Stimulated activated naive CD8-positive, alpha-beta T cell treated with anti-CD3 and anti-CD28 coated beads, Interleukin-15, Interleukin-2, amounts not matched to agents 100 ng/mL and 50 ng/mL, for 24 hours (primary cell): ENCODE measurements at regions not wholly inside any gene's neighbourhood (a gene's known extent, or its start where the extent isn't known, plus 50 kb on each side); places are given as distances from the start of the nearest gene placed in this dataset.

Experiments
- H3K27ac Mint-ChIP-seq: one replicate; pipeline ENCODE4 v1.8.0; 2021; ENCODE audit warnings: mild to moderate bottlenecking, mixed read lengths
- H3K27me3 Mint-ChIP-seq: one replicate; pipeline ENCODE4 v1.8.0; 2021; ENCODE audit warnings: mixed read lengths
- H3K36me3 Mint-ChIP-seq: one replicate; pipeline ENCODE4 v1.8.0; 2021; ENCODE audit warnings: low read depth, mixed read lengths
- H3K4me1 Mint-ChIP-seq: one replicate; pipeline ENCODE4 v1.8.0; 2021; ENCODE audit warnings: low read depth, mixed read lengths
- H3K4me3 Mint-ChIP-seq: one replicate; pipeline ENCODE4 v1.8.0; 2021; ENCODE audit warnings: mild to moderate bottlenecking, mixed read lengths
- H3K9me3 Mint-ChIP-seq: one replicate; pipeline ENCODE4 v1.8.0; 2021; ENCODE audit warnings: mixed read lengths

DNA sequence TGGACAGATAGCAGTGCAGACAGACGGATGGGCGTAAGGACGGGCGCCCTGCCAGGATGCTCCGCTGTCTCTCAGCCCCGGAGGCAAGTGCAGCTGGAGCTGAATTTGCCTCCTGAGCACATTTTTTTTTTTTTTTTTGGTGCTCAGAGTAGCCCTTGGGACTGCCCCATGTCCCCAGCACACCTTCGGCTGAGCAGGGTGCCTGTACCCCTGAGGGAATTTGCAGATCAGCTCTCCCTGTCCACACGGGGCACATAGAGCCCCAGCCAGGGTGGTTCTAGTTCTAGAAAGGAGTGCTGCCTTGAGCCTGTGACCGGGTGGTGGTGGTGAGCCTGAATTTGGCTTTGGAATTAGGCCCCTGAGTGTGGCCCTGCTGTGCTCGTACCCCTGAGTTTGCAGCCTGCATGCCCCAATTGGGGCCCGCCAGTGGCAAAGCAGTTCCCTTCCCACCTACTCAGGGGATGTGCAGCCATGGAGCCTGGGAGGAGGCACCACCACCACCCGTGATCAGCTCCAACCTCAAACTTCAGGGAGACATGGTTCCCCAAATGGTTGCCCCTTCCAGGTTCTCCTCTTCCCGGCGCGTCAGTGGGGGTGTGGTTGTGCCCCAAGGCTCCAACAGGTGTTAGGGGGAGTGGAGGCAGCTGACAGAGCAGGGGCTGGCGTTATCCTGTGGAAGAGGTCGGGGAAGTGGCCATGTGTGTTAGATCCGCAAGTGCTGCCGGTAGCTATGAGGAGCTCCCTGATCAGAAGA, 1232.7 kb downstream of the BRD1 start:
- Mint-ChIP-seq H3K27me3 (no peaks in the 10 kb centered on the region), H3K4me3 (no peak overlapping the region), H3K27ac (no peak overlapping the region), H3K4me1 (no peaks in the 10 kb centered on the region), H3K36me3 (no peaks in the 10 kb centered on the region), H3K9me3 (no peaks in the 10 kb centered on the region)

DNA sequence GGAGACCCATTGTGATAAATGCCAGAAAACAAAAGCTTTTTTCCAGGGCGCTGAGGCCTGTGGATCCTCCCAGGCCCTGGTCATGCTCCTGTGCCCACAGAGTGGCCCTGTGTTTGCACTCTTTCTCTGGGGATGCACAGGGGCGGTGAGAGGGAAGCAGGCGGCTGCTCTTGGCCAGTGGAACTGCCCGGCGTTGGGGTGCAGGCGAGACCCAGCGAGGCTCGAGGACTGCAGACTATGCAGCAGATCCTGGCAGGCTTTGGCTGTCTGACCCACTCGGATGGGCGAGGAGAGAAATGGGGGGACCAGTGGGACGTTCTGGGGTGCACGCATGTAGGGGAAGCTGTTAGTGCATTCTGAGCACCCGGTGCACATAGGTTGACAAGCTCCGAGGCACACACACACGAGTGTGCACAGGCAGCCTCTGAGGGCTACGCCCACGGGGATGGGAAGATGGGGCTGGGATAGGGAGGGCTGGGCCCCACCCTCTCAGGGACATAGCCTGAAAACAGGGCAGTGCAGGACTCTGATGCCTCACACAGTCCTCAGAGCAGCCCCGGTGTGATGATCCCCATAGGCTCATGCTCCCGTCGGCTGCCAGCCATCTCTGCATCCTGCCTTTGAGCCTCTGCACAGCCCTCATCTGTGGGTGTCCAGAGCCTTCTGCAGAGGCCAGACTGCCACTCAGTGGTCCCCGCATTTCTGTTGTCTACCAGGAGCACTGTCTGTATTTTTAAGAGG, 1233.5 kb downstream of the BRD1 start:
- Mint-ChIP-seq H3K36me3 (no peaks in the 10 kb centered on the region), H3K27me3 (no peaks in the 10 kb centered on the region), H3K9me3 (no peaks in the 10 kb centered on the region), H3K27ac (no peak overlapping the region), H3K4me3 (no peak overlapping the region), H3K4me1 (no peaks in the 10 kb centered on the region)

DNA sequence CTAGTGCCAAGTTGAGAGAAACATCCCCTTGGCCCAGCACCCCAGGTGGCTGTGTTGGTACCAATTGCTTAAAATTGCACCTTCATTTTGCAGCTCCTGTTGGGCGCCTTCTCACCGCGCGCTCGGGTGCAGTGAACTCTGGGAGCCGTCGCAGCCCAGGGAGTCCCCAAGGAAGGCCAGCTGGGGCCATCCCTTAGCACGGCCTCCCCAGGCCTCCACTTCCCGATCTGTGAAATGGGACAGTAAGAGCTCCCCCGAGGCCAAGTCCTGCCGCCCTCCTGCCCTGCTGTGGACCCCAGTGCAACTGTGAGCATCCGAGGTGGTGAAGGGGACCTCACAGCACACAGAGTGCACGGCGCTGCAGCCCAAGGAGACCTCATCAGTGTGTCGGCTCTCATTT, 1234.1 kb downstream of the BRD1 start:
- Mint-ChIP-seq H3K4me1 (no peaks in the 10 kb centered on the region), H3K27ac (no peak overlapping the region), H3K27me3 (no peaks in the 10 kb centered on the region), H3K9me3 (no peaks in the 10 kb centered on the region), H3K36me3 (no peaks in the 10 kb centered on the region), H3K4me3 (no peak overlapping the region)

DNA sequence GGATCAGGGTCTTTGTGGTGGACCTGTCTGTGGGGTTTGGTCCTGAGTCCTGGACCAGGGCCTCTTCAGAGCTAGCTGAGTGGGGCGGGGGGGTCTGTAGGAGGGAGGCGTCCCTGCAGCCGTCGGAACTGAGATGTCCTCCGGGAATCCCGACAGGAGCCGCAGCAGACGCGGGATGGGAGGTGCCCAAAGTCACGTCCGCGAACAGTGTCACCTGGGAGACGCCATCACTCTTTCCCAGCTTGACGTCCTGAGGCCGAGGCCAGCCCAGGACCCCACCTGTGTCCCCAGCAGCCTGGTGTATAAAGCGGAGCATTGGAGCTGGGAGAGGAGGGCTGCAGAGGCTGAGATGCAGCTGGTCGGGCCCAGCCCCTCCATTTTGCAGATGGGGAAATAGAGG, 1234.7 kb downstream of the BRD1 start:
- Mint-ChIP-seq H3K27me3 (no peaks in the 10 kb centered on the region), H3K27ac (no peak overlapping the region), H3K4me3 (no peak overlapping the region), H3K36me3 (no peaks in the 10 kb centered on the region), H3K9me3 (no peaks in the 10 kb centered on the region), H3K4me1 (no peaks in the 10 kb centered on the region)

DNA sequence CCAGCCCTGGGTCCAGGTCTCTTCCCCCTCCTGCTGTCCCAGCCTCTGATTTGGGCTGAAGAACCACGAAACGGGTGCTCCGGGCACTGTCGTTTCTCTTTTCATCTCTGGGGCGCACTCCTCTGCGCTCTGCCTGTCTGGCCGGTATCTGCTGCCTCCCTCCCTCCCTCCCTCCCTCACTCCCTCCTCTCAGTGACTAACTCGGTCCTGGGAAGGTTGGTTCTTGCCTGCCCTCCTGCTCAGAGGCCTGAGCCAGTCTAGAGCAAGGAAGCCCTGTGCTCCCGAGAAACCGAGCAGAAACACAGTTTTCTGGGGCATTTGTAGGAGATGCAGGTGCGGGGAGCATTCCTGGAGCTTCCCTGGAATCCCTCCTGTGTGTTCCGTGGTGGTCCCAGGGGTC, 1235.2 kb downstream of the BRD1 start:
- no peaks in the 10 kb centered on the region for H3K4me1 Mint-ChIP-seq
- H3K9me3 Mint-ChIP-seq = no peaks in the 10 kb centered on the region
- H3K4me3 Mint-ChIP-seq = no peak overlapping the region
- no peak overlapping the region for H3K27ac Mint-ChIP-seq
- no peaks in the 10 kb centered on the region for H3K36me3 Mint-ChIP-seq
- H3K27me3 Mint-ChIP-seq = no peaks in the 10 kb centered on the region

DNA sequence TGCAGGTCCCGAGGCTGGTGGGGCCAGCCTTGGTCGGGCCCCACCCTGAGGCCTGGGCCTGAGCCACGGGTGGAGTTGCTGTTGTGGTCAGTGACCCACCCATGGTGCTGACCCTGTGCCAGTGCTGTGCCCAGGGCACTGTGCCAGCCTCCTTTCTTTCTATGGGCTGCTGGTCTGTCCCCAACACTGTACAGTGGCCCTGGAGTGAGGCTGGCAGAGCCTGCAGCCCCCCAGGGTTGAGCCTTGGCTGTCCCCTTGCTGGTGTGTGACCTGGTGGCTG, 1235.7 kb downstream of the BRD1 start:
- no peak overlapping the region for H3K27ac Mint-ChIP-seq
- H3K4me1 Mint-ChIP-seq = no peaks in the 10 kb centered on the region
- no peaks in the 10 kb centered on the region for H3K27me3 Mint-ChIP-seq
- no peaks in the 10 kb centered on the region for H3K36me3 Mint-ChIP-seq
- H3K4me3 Mint-ChIP-seq = no peak overlapping the region
- H3K9me3 Mint-ChIP-seq = no peaks in the 10 kb centered on the region

DNA sequence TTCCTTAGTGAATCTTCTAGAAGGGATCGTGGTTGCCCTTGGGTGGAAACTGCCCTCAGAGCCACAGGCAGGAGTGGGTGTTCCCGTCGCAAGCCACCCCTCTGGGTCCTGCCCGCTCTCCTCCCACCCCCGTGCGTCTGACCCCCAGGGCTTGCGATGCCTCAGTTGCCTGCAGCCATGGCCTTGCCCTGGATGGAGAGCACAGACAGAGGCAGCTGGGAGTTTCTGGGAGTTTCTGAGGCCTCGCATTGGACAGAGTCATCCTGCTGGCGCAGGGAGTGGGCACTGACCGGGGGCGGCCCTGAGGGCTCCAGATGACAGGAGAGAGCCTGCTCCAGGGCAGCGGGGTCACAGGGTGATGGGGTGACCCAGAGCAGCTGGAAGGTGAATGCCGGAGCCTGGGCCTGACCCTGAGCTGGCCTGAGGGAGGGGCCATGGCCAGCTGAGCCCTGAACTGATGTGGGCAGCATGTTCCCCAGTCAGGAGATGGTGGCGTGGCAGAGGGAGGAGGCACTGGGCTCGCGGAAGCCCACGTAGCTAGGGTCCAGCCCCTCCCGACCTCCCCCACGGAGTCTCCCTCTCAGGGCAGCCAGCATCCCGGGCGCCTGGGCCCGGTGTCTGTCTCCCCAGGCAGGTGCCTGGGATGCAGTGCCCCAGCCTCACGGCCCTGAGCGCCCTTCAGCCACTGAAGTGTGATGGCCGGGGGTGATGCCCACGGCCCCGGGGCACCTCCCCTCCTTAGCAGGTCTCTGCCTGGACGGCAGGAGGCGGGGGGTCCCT, 1236.2 kb downstream of the BRD1 start:
- H3K9me3 Mint-ChIP-seq = no peaks in the 10 kb centered on the region
- no peak overlapping the region for H3K27ac Mint-ChIP-seq
- H3K36me3 Mint-ChIP-seq = no peaks in the 10 kb centered on the region
- no peak overlapping the region for H3K4me3 Mint-ChIP-seq
- no peaks in the 10 kb centered on the region for H3K27me3 Mint-ChIP-seq
- no peaks in the 10 kb centered on the region for H3K4me1 Mint-ChIP-seq

DNA sequence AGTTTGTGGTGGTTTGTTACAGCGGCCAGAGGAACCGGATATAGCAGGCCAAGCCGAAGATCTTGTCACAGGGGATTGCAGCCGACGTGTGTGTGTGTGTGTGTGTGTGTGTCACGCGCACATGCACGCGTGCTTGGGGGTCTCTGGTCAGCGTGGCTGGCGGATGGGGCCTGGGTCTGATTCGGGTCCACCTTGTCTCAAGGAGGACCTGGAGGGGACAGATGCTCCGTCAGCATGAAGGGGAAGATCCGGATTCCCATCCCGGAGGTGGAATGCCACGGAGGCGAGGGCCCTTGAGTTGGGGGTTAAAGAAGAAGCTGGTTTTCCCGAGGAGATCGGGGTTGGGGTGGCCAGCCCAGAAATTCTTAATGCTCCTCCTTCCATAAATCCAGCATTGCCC, 1237.8 kb downstream of the BRD1 start:
- Mint-ChIP-seq H3K4me3 (no peak overlapping the region), H3K27ac (no peak overlapping the region), H3K9me3 (no peaks in the 10 kb centered on the region), H3K36me3 (no peaks in the 10 kb centered on the region), H3K27me3 (no peaks in the 10 kb centered on the region), H3K4me1 (no peaks in the 10 kb centered on the region)

DNA sequence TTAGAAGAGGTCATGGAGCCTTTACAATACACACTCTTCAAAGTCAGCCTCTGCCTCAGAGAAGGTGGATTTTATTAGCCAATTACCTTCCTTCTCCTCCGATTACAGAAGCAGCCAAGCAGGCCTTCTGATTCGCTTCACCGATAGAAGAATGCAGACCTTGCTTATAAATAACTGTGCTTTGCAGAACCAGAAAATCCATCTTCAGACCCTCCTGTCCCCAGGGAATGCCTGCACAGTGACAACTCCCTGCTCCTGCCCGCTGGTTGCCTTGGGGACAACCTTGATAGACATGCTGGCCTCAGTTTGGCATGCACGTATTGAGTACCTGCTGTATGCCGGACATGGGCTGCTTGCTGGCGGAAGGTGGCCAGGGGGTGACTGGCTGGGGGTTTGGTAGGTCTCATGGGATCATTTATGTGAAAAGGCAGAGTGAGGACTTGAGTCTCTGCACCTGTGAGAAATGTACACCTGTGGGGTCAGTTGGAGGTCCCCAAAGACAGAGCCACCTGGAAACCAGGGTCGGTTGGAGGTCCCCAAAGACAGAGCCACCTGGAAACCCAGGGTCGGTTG, 1238.7 kb downstream of the BRD1 start:
- H3K27me3 Mint-ChIP-seq = no peaks in the 10 kb centered on the region
- H3K4me1 Mint-ChIP-seq = no peaks in the 10 kb centered on the region
- no peak overlapping the region for H3K4me3 Mint-ChIP-seq
- no peak overlapping the region for H3K27ac Mint-ChIP-seq
- H3K9me3 Mint-ChIP-seq = no peaks in the 10 kb centered on the region
- no peaks in the 10 kb centered on the region for H3K36me3 Mint-ChIP-seq

DNA sequence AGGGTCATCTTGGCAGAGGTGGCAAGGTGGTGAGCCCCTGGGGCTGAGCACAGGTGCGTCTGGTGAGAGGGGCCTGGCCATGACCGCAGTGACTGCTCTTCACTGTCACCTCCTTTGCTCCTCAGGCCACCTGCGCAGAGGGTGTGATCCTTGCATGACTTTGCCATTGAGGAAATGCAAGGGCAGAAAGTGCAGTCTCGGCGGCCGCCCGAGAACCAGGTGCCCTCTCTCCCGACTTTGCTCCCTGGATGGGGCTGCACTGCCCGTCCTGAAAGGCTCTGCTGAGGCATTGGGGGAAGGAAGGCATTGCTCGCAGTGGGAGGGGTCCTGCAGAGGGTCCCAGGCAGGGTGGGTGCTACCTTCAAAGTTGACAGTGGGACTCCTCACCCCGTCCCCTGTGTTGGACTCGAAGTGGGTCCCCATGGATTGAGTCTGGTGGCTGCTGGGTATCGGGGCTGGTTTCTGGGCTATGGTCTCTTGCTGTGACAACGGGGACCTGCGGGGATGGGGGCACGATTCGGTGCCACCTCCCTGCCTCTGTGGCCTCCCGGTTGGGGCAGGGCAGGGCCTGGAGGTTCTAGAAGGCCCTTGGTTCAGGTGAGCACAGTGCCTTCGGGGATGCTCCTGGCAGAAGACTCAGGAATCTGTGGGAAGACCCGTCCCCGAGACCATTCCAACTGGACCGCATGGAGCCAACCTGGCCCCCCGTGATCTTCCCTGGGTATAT, 1239.4 kb downstream of the BRD1 start:
- Mint-ChIP-seq H3K4me1 (no peaks in the 10 kb centered on the region), H3K27me3 (no peaks in the 10 kb centered on the region), H3K36me3 (no peaks in the 10 kb centered on the region), H3K4me3 (no peak overlapping the region), H3K9me3 (no peaks in the 10 kb centered on the region), H3K27ac (no peak overlapping the region)

DNA sequence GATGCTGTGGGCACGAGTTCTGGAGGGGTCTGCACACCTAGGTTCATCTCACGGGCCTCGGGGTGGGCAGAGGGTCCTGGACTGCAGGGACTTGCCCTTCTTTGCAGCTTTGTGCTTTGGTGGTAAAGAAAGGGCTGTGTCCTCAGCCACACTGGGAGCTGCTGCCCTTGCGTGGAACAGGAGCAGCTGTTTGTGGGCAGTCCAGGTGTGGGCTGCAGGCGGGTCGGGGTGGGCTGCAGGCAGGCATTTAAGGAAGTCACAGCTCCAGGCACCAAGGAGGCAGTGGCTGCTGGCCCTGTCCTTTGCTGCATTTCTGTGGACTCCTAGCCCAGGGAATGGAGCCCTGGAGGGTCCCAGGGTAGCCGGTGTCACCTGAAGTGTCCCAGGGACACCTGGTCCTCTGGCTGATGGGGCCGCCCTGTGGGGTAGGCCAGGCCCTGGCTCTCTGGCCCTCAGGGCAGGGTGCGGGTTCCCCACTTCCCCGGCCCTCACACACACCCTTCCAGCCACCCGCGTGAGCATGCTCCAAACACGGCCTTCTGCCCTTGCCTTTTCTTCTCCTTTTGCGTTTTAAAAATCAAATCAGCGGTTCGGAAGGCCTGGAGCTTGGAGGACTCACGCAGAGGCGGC, 1240.3 kb downstream of the BRD1 start:
- Mint-ChIP-seq H3K9me3 (no peaks in the 10 kb centered on the region), H3K36me3 (no peaks in the 10 kb centered on the region), H3K27me3 (no peaks in the 10 kb centered on the region), H3K4me3 (no peak overlapping the region), H3K4me1 (no peaks in the 10 kb centered on the region), H3K27ac (no peak overlapping the region)

DNA sequence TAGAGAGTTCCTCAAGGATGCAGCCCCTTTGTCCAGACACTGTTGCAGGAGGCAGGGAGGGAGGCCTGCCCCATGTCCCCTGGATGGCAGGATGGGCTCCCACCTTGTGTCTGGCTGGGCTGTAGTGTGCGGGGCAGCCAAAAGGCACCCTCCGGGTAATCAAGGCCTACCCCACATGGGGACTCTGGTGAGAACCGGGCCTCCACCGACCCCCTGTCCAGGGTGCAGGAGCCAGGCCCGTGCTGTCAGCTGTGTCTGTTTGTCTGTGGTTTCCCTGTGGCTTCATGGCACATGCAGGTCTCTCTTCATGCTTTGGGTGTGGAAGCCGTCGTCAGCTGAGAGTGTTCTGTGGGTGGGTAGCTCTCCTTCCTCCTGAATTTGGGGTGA, 1240.9 kb downstream of the BRD1 start:
- H3K4me1 Mint-ChIP-seq = no peaks in the 10 kb centered on the region
- no peaks in the 10 kb centered on the region for H3K27me3 Mint-ChIP-seq
- H3K36me3 Mint-ChIP-seq = no peaks in the 10 kb centered on the region
- no peak overlapping the region for H3K27ac Mint-ChIP-seq
- H3K4me3 Mint-ChIP-seq = no peak overlapping the region
- H3K9me3 Mint-ChIP-seq = no peaks in the 10 kb centered on the region

DNA sequence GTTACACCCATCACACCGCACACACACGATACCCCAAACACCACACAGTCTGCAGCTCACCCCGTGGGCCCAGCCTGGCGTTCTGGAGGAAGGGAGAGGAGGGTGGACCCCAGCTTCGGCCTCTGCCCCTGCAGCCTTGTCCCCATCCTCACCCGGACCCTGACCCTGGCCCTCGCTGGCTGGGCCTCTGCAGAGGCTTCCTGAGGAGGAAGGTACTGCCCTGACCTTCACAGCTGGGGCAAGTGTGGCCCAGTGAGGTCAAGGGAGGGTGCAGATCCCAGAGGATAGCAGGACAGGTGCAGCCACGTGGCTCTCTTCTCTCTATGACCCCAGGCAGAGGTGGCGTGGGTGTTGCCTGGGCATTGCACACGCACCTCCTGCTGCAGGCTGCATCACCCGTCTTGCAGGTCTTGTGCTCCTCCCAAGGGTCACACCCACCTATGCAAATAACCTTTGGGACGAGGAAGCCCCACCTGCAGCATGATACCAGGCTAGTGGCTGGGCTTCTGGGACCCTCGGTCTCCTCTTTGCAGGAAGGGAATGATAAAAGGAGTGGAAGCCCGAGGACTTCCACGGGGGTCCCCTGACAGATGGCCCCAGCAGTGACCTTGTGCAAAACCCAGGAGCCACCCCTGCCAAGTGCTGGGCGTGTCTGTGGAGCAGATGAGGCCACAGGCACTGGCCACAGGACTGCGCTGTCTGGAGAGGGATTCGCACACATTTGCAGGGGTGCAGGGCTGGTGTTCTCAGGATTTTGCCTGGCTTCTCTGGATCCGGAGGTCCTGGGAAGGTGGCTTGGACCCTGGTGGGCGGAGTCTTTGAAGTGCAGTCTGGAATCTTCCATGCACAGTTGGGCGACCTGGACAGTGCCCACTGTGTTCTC, 1241.5 kb downstream of the BRD1 start:
- Mint-ChIP-seq H3K36me3 (no peaks in the 10 kb centered on the region), H3K4me1 (no peaks in the 10 kb centered on the region), H3K4me3 (no peak overlapping the region), H3K9me3 (no peaks in the 10 kb centered on the region), H3K27me3 (no peaks in the 10 kb centered on the region), H3K27ac (no peak overlapping the region)

DNA sequence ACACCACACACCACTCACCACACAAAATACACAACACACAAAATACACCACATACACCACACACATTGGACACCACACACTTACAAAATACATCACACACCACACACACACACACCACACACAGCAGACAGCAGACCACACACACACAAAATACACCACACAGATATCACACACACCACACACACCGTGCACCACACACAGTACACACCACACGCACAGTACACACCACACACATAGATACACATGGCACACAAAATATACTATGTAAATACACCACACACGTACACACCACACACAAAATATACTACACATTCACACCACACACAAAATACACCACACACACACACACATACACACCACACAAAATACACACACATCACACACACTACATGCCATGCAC, 1243.5 kb downstream of the BRD1 start:
- H3K9me3 Mint-ChIP-seq = no peaks in the 10 kb centered on the region

More for the DNA sequence above, 1243.5 kb downstream of the BRD1 start:
- no peaks in the 10 kb centered on the region for H3K4me1 Mint-ChIP-seq
- no peak overlapping the region for H3K4me3 Mint-ChIP-seq
- no peaks in the 10 kb centered on the region for H3K36me3 Mint-ChIP-seq
- no peaks in the 10 kb centered on the region for H3K27me3 Mint-ChIP-seq
- no peak overlapping the region for H3K27ac Mint-ChIP-seq
